HG03060 (cell line): ENCODE measurements at regions not wholly inside any gene's neighbourhood (a gene's known extent, or its start where the extent isn't known, plus 50 kb on each side); places are given as distances from the start of the nearest gene placed in this dataset.
"Not testable (repeated sequence)": the region's sequence is repeated elsewhere in the genome, so short reads cannot be mapped to it uniquely, and the experiment has no call there.

ENCODE experiments used
- ATAC-seq: cut with Tn5 transposase; IDR thresholded peaks from one replicate; pipeline ENCODE4 v1.9.1; 2021; ENCODE audit warnings: low read depth, moderate number of reproducible peaks; ENCODE audit not compliant: unreplicated experiment

- no peak for ATAC-seq
These were observed 167.1 kb downstream of the RPRM start for GRCh38 chr2:153311432-153311831.

- no peak for ATAC-seq
These were observed 170.1 kb downstream of the RPRM start for GRCh38 chr2:153308466-153308865.

- no peak for ATAC-seq
These were observed 171.3 kb downstream of the RPRM start for GRCh38 chr2:153307223-153307622.

GRCh38 chr2:153299809-153300208 is 178.8 kb downstream of the RPRM start:
- no peak for ATAC-seq

GRCh38 chr2:153299217-153299616 is 179.3 kb downstream of the RPRM start:
- ATAC-seq: no peak

- ATAC-seq: no peak
These were observed 184.3 kb downstream of the RPRM start for GRCh38 chr2:153294199-153294786.

GRCh38 chr2:153291718-153292117 is 186.8 kb downstream of the RPRM start:
- no peak for ATAC-seq

- ATAC-seq: no peak
These were observed 191.3 kb downstream of the RPRM start for GRCh38 chr2:153287109-153287801.

- no peak for ATAC-seq
These were observed 209.6 kb downstream of the RPRM start for GRCh38 chr2:153268941-153269461.

- ATAC-seq: not testable (repeated sequence)
These were observed 221.7 kb downstream of the RPRM start for GRCh38 chr2:153256876-153257275.

GRCh38 chr2:153246636-153247035 is 231.9 kb downstream of the RPRM start:
- not testable (repeated sequence) for ATAC-seq

GRCh38 chr2:153235516-153235915 is 243.0 kb downstream of the RPRM start:
- peak; percentile 89 for ATAC-seq

GRCh38 chr2:153232464-153232863 is 246.1 kb downstream of the RPRM start:
- no peak for ATAC-seq

- ATAC-seq: no peak
These were observed 247.6 kb downstream of the RPRM start for GRCh38 chr2:153230977-153231376.

- ATAC-seq: no peak
These were observed 249.7 kb downstream of the RPRM start for GRCh38 chr2:153228904-153229303.

- ATAC-seq: no peak
These were observed 250.6 kb downstream of the RPRM start for GRCh38 chr2:153227981-153228380.

GRCh38 chr2:153222231-153223165 is 256.1 kb downstream of the RPRM start:
- no peak for ATAC-seq

- ATAC-seq: no peak
These were observed 257.1 kb downstream of the RPRM start for GRCh38 chr2:153221506-153221905.

- no peak for ATAC-seq
These were observed 257.5 kb downstream of the RPRM start for GRCh38 chr2:153221087-153221486.

- ATAC-seq: no peak
These were observed 259.7 kb downstream of the RPRM start for GRCh38 chr2:153218851-153219250.

- no peak for ATAC-seq
These were observed 264.2 kb downstream of the RPRM start for GRCh38 chr2:153214337-153214736.
